OCI-LY7 (cell line): ENCODE measurements at regions not wholly inside any gene's neighbourhood (a gene's known extent, or its start where the extent isn't known, plus 50 kb on each side); places are given as distances from the start of the nearest gene placed in this dataset.

ENCODE experiments used
- BruUV-seq: library from RNA; stranded (reverse); fragments of 400-500 nt; replicated peaks from 2 replicates; lab custom pipeline; 2021; lab: Mats Ljungman, UMichigan
- CTCF ChIA-PET: fragments of 300-600 bp; sonication (Branson Sonifier 250); formaldehyde crosslinking; loops from one replicate; lab custom pipeline; 2022; ENCODE audit warnings: antibody characterized with exemption; ENCODE audit not compliant: unreplicated experiment; lab: Charles Lee
- POLR2A ChIA-PET: fragments of 300-600 bp; sonication (Branson Sonifier 250); formaldehyde crosslinking; loops from one replicate; lab custom pipeline; 2022; ENCODE audit warnings: antibody characterized with exemption; lab: Charles Lee
- DNase-seq: peaks from one replicate; pipeline ENCODE4 v3.0.0-alpha.2; 2015; ENCODE audit warnings: low spot score
- H2AFZ ChIP-seq: fragments of 200-600 bp; sonication (generic), shearing (Covaris generic); 2 replicates; pipeline ENCODE4 v1.6.1; 2014; ENCODE audit warnings: mild to moderate bottlenecking, antibody characterized with exemption, low read length, moderate library complexity
- H3K27ac ChIP-seq: fragments of 200-600 bp; sonication (generic); 2 replicates; pipeline ENCODE4 v1.5.1; 2014; ENCODE audit warnings: mixed run types, low read depth, mild to moderate bottlenecking, moderate library complexity, low read length, inconsistent platforms; ENCODE audit not compliant: poor library complexity, severe bottlenecking
- H3K36me3 ChIP-seq: fragments of 200-600 bp; sonication (generic); 2 replicates; pipeline ENCODE4 v1.6.1; 2014; ENCODE audit warnings: mild to moderate bottlenecking, antibody characterized with exemption, low read length, moderate library complexity, mixed read lengths; ENCODE audit not compliant: insufficient read depth
- H3K4me1 ChIP-seq: fragments of 200-600 bp; sonication (generic); 2 replicates; pipeline ENCODE4 v1.5.1; 2014; ENCODE audit warnings: mild to moderate bottlenecking, low read length; ENCODE audit not compliant: insufficient read depth, poor library complexity, severe bottlenecking
- H3K4me2 ChIP-seq: fragments of 200-600 bp; sonication (generic); 2 replicates; pipeline ENCODE4 v1.6.1; 2014; ENCODE audit warnings: mild to moderate bottlenecking, low read length
- H3K4me3 ChIP-seq: fragments of 200-600 bp; sonication (generic); 2 replicates; pipeline ENCODE4 v1.5.1; 2014; ENCODE audit warnings: mild to moderate bottlenecking, low read depth, low read length; ENCODE audit not compliant: poor library complexity, severe bottlenecking
- H3K79me2 ChIP-seq: fragments of 200-600 bp; sonication (generic); 2 replicates; pipeline ENCODE4 v1.6.1; 2016; ENCODE audit warnings: low read depth, mild to moderate bottlenecking, low read length, moderate library complexity, mixed read lengths; ENCODE audit not compliant: insufficient read depth
- H3K9me2 ChIP-seq: fragments of 200-600 bp; sonication (generic); 2 replicates; pipeline ENCODE4 v1.6.1; 2016; ENCODE audit warnings: mild to moderate bottlenecking, low read length, mixed read lengths; ENCODE audit not compliant: insufficient read depth
- H3K9me3 ChIP-seq: fragments of 200-600 bp; sonication (generic); 2 replicates; pipeline ENCODE4 v1.6.1; 2014; ENCODE audit warnings: mild to moderate bottlenecking, mixed run types, low read length, mixed read lengths
- H4K20me1 ChIP-seq: fragments of 200-600 bp; sonication (generic); 2 replicates; pipeline ENCODE4 v1.6.1; 2014; ENCODE audit warnings: mild to moderate bottlenecking, antibody characterized with exemption, low read length, moderate library complexity, mixed read lengths; ENCODE audit not compliant: insufficient read depth
- CTCF ChIP-seq: fragments of 200-600 bp; sonication (generic); conservative IDR thresholded peaks from 2 replicates; pipeline ENCODE4 v1.5.1; 2014; ENCODE audit warnings: mild to moderate bottlenecking, antibody characterized with exemption, low read length, moderate library complexity, mixed read lengths
- EZH2phosphoT487 ChIP-seq: fragments of 200-600 bp; sonication (generic); IDR thresholded peaks from 2 replicates; pipeline ENCODE4 v1.6.1; 2018; ENCODE audit warnings: low read depth, borderline replicate concordance, mild to moderate bottlenecking, mixed run types, antibody characterized with exemption, low read length, moderate library complexity, mixed read lengths
- intact Hi-C: fragments of 100-400 bp; cut with micrococcal nuclease; formaldehyde crosslinking; loops from one replicate; pipeline ENCODE4 v1.10.0; 2022; ENCODE audit not compliant: unreplicated experiment

- Histone ChIP-seq H3K9me3 (no peaks in the 10 kb centered on the region), H2AFZ (no peak overlapping the region), H4K20me1 (no peaks in the 10 kb centered on the region), H3K27ac (no peak overlapping the region), H3K4me1 (no peaks in the 10 kb centered on the region), H3K4me3 (no peak overlapping the region), H3K4me2 (no peak overlapping the region), H3K79me2 (no peaks in the 10 kb centered on the region), H3K9me2 (no peaks in the 10 kb centered on the region), H3K36me3 (no peaks in the 10 kb centered on the region)
- CTCF ChIA-PET = no interaction called here
- intact Hi-C loops = loop anchor here (5.0 kb wide), 1 partner anchor 1078 kb away; no protein-coding TSS in a partner anchor
- no peak for DNase-seq
- POLR2A ChIA-PET = interaction anchor here (2.7 kb wide), 1 partner anchor 25 kb away, joined by 7 read pairs; no protein-coding TSS in a partner anchor
- BruUV-seq = no TSS peak
- TF ChIP-seq CTCF = no peak
Observed at GRCh38 chr2:62334440-62335058, 138.6 kb downstream of the B3GNT2 start.

GRCh38 chr2:62334009-62334408 is 138.1 kb downstream of the B3GNT2 start:
- no peak overlapping the region for H3K27ac ChIP-seq
- H4K20me1 ChIP-seq = no peaks in the 10 kb centered on the region
- TF ChIP-seq EZH2phosphoT487 (no peak), CTCF (no peak)
- H3K36me3 ChIP-seq = no peaks in the 10 kb centered on the region
- H3K4me3 ChIP-seq = no peak overlapping the region
- BruUV-seq = no TSS peak
- ChIA-PET POLR2A (interaction anchor here (2.7 kb wide), 1 partner anchor 25 kb away, joined by 7 read pairs; no protein-coding TSS in a partner anchor), CTCF (interaction anchor here (0.7 kb wide), 1 partner anchor 93 kb away, joined by 3 read pairs; no protein-coding TSS in a partner anchor)
- no peak overlapping the region for H2AFZ ChIP-seq
- H3K79me2 ChIP-seq = no peaks in the 10 kb centered on the region
- no peaks in the 10 kb centered on the region for H3K9me3 ChIP-seq
- H3K9me2 ChIP-seq = no peaks in the 10 kb centered on the region
- intact Hi-C loops = loop anchor here (5.0 kb wide), 1 partner anchor 1078 kb away; no protein-coding TSS in a partner anchor
- H3K4me1 ChIP-seq = no peaks in the 10 kb centered on the region
- no peak for DNase-seq
- no peak overlapping the region for H3K4me2 ChIP-seq

- Histone ChIP-seq H3K9me3 (no peaks in the 10 kb centered on the region), H3K4me2 (no peak overlapping the region), H3K9me2 (no peaks in the 10 kb centered on the region), H4K20me1 (no peaks in the 10 kb centered on the region), H3K4me1 (no peaks in the 10 kb centered on the region), H3K79me2 (no peaks in the 10 kb centered on the region), H2AFZ (no peak overlapping the region), H3K27ac (no peak overlapping the region), H3K4me3 (no peak overlapping the region), H3K36me3 (no peaks in the 10 kb centered on the region)
- POLR2A ChIA-PET = no interaction called here
- intact Hi-C loops = loop anchor here (5.0 kb wide), 1 partner anchor 1081 kb away; no protein-coding TSS in a partner anchor
- BruUV-seq = no TSS peak
- CTCF ChIA-PET = no interaction called here
- DNase-seq = no peak
- no peak for TF ChIP-seq CTCF
- no peak for TF ChIP-seq EZH2phosphoT487
Observed at GRCh38 chr2:62330959-62331358, 135.0 kb downstream of the B3GNT2 start.
